GM18907 (cell line): ENCODE measurements at regions not wholly inside any gene's neighbourhood (a gene's known extent, or its start where the extent isn't known, plus 50 kb on each side); places are given as distances from the start of the nearest gene placed in this dataset.
"Not testable (repeated sequence)": the region's sequence is repeated elsewhere in the genome, so short reads cannot be mapped to it uniquely, and the experiment has no call there.

ENCODE experiments used
- ATAC-seq: cut with Tn5 transposase; IDR thresholded peaks from one replicate; pipeline ENCODE4 v1.9.1; 2021; ENCODE audit warnings: mild to moderate bottlenecking, moderate library complexity; ENCODE audit not compliant: unreplicated experiment

DNA sequence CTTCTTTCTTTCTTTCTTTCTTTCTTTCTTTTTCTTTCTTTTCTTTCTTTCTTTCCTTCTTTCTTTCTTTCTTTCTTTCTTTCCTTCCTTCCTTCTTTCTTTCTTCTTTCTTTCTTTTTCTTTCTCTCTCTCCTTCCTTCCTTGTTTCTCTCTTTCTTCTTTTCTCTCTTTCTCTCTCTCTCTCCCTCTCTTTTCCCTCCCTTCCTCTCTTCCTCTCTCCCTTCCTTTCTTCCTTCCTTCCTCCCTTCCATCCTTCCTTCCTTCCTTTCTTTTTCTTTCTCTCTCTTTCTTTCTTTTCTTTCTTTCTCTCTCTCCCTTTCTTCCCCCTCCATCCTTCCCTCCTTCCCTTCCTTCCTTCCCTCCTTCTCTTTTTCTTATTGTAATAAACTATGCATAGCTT is 105.5 kb downstream of the ZBTB18 start:
- ATAC-seq = not testable (repeated sequence)

DNA sequence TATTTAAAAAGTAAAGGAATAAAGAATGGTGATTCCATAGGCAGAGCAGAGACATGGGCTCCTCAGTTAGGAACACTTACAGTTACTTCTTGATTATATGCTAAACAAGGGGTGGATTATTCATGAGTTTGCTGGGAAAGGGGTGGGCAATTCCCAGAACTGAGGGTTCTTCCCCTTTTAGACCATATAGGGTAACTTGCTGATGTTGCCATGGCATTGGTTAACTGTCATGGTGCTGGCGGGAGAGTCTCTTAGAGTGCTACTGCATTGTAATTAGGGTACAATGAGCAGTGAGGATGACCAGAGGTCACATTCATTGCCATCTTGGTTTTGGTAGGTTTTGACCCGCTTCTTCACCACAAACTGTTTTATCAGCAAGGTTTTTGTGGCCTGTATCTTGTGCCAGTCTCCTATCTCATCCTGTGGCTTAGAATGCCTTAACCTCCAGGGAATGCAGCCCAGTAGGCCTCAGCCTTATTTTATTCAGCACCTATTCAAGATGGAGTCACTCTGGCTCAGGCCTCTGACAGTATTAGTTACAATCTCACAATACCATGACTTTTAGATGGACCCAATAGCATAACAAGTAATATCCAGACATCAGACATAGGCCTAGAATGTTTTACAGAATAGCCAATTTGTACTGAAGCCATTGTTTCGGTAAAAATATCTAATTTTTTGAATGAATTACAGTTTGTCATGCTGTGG is 106.8 kb downstream of the ZBTB18 start:
- ATAC-seq = no peak

DNA sequence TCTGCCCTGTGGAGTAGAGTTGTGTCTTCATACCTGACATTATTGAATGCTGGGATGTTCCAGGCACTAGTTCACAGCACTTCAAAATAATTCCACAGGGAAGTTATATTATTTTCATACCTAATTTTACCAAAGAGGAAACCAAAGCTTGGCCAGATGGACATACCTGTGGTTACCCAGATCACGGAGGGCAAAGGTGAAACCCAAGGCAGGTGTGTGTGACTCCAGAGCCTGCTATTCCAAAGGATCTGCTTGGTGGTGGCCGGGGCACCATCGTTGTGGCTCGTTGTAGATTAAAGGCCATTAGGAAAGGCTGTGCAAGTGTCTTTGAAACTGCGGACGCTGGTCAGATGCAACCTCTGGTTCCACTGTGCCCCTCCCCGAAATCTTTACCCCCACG is 108.6 kb downstream of the ZBTB18 start:
- ATAC-seq = no peak

DNA sequence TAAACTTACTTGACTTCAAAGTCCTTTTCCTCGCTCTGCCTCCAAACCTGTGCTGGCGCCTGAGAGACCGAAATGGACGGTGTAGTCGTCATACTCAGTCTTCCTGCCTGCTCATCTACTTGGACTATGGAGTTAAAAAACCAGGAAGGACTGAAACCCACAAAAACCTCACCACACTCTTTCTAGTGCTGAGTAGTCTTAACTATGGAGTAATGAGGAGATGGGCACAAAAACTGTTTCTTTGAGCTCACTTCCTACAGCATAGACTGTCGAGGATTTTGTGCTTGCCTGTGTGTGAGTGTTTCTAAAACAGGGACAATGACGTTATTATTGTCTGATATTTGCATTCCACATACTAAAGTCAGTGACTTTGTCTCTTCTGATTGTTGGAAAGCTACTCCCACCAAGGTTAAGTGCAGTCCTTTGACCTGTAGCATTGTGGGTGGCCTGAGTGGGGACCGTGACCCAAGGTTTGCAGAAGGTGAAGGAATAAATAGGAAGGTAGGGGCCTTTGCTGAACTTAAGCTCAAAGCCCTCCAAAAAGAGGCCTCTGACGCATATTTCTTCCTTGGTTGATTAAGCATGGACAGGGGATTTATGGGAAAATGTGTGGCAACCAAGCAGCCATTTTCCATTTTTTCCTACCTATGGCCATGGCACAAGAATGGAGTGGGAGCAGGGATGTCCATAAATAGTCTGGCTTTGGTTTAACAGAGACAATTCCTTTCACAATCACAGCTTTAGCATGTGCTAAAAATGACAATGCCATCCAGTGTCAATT is 109.6 kb downstream of the ZBTB18 start:
- ATAC-seq = no peak

DNA sequence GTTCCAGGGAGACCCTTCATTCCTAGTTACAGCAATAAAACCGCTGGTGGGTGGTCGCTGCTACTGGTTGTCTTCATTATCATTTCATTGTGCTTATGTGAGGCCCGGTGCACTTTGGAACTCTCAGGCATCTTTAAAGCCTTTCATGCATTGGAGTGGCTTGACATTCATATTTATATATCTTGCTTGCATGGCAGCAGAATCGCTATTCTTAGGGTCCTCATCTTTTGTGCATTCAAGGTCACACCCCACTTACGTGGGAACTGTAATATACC is 110.1 kb downstream of the ZBTB18 start:
- ATAC-seq = no peak

DNA sequence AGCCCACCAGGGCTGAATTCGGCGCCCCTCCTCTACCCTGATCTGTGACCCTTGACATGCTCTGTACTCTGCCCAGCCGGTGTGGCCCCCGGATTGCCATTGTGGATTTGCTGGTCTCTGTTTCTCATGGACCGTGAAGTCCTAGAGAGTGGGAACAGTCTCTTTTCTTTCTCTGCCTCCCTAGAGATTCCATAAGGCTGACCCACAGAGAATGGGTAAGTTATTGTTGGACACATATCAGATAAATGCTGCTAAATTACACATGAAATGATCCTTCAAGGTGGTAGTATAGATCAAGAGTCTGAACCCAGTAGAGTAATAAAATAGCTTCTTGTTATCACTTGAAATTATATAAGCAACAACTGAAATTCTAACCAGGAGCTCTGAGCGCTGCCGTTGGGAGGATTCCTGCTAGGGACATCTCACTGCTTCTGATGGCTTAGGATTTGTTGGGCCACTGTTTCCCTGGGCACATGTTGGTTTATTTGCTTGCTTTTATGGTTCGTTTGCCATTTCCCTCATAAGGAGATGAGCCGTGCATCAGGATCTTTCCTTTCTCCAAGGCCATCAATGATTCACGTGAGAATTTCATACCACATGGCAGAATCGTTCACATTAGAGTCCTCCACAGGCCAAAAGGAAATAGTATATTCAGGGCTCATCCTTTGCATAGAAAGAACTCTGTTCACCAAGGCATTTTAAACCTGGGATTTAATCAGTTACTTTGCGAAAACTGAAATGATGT is 111.9 kb downstream of the ZBTB18 start:
- no peak for ATAC-seq

DNA sequence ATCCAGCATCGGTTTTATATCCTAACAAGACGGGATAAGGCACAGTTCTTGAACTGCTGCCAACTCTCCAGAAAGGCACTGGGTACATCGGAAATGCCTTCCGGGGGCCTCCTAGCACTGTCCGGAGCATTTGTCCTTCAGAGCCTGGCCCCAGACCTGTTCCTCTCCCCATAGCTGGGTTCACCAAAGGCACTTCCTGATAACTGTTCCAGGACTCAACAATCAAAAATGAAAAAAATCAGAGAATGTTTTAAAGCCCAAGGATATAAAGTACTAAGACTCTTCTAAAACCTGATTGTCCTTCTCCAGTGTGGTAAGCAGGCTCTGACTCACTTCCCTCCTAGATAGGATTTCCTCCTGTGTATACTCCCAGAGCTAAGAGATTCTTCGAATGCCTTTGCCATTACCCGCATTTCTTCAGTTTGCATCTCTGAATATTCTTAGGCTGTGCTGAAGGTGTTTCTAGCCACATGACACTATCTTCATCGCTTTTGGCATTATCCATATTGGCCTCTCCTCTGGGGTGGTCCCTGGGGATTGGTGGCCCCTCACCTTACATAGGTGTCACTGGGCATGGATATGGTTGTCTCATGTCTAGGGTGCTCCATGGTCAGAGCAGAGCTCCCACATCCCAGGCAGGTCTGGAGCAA is 112.9 kb downstream of the ZBTB18 start:
- no peak for ATAC-seq

DNA sequence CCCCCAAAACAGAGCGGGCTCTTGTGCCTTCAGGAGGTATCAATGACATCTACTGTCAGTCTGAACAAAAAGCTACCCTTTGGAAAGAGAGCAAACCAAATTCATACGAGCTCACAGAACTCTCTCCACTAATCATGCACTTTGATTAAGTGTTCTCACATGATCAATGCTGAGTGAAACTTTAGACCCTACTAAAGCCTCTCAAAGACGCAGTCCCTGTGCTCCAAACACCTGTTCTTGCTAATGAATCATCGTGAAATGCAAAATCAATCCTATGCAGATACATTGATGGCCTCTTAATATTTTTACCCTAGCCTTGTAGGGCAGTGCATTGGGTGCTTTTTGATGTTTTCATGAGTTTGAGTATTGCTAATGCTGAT is 113.4 kb downstream of the ZBTB18 start:
- ATAC-seq = no peak

DNA sequence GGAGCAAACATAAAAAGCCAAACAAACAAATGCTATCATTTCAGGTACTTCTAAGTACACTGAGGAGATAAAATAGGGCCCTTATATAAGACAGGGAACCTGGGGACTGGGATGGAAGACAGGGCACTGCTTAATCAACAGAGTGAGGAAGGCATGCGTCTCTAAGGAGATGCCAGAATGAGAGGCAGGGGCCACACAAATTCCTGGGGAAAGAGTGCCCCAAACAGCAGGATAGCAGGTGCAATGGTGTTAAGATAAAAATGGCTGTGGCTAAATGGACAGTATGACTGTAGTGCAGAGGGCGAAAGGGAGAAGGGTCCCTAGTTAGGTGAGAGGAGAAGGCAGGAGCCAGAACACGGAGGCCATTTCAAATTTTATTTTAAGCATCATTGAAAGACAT is 113.9 kb downstream of the ZBTB18 start:
- no peak for ATAC-seq

DNA sequence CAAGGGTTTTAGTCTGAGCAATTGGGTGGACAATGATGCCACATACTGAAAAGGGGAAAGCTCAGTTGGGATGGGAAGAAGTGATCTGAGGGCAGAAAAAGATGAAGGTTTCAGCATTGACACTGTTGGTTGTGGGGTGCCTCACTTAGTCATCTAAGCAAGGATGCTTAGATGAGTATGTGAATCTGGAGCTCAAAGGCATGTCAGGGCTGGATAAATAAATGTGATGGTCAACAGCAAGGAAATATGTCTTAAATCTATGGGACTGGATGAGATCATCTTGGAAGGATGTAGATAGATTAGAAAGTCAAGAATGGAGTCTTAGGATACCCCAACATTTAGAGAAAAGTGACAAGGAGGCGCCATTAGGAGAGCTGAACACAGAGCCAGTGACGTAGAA is 114.6 kb downstream of the ZBTB18 start:
- ATAC-seq = no peak

DNA sequence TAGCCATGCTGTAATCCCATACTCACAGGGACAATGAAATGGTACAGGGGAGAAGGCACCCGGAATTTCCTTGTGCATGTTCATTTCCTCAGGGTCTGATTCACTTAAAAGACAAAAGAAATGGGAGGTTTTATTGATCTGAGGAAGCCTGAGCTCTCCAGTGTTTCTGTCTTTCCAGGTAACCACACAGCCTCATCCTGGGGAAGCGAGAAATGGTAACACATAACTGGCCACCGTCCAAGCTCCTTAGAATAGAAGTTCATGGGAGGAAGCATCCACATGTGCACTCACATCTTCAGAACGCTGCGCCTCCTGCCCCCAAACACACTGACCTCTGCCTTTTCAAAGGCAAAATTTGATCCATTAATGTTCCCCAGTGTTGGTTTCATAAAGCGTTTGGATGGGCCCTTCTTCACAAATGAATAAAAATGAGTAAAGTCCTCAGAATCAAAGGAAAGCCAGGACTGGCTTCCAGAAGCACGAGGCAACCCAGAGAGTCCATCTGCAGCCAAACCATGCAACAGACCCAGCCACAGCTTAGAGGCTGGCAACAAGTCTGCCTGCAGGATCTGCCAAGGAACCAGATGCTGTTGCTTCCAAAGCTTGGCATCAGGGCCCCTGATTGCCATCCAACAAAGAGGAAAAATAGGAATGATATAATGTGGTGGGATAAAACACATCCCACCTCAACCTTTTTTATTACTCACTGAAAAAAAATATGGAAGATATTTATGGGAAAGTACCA is 120.3 kb downstream of the ZBTB18 start:
- no peak for ATAC-seq

DNA sequence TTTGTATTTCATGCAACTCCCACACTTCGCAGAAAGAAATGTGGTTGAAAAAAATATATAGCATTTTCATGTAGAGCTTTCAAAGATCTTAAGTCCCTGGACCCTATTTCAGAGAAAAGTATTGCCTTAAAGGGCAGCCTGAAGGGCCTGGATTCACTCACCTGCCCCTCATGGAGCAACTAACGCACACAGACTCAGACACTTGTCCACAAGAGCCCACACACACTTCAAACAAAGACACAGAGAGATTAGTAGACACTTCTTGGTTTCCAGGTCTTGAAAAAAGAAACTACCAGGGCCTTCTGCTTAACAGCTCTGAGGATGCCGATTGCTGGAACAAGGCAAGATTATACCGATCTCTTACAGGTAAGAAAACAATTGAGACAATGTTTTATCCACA is 122.2 kb downstream of the ZBTB18 start:
- no peak for ATAC-seq

DNA sequence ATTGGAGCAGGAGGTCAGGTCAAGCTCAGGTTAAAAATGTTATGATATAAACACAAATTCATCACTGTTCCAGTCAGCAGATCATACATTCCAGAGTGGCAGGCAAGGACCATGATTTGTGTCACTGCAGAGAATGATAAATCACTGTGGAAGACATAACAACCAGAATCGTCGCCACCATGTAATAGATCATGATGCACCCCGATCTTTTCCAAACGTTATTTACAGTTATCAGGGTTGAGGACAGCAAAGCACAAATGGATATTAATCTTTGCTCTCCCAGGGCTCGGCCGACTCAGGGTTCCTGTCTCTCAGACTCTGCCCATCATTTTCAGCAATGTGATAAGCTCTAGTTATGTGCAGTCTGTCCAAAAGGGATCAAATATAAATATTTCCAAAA is 122.7 kb downstream of the ZBTB18 start:
- no peak for ATAC-seq

DNA sequence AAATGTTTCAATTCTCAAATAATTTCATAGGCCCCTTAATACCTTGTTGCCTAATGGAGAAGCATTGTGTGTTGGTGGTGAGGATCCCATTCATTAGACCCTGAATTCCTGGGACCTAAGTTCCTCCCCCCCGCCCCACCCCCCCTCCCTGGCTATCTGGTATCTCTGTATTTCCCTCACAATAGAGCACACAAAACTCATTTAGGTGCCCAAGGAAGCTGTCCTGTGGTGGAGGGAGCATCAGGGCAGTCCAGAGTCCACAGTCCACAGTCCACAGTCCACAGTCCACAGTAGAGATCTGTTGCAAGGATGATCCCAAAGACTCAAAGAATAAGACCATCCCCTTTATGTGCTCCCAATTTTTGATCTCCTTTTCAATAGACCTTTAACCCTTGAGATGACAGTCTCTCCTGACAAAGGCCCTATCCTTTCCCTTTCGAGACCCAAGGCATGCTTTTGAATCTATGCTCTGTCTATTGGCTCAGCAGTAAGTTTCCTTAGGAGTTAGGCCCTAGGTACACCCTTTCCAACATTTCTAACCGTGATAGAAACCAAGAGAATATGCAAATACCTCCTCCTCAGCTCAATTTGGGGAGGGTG is 123.9 kb downstream of the ZBTB18 start:
- ATAC-seq = no peak

DNA sequence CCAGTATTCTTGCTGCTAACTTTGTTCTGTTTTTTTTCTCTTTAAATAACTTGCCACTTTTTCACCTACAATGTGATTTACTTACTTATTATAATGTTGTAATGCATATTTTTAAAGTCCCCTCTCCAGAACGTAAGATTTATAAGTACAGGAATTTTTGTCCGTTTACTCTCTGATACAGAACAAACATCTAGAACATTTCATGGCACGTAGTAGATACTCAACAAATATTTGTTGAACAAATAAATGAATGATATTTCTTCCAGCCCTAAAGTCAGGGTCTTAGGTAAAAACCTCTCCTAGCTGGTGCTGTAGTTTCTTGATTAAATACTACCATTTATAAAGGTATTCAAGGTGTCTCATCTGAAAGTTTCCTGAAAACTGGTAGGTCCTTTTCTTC is 125.1 kb downstream of the ZBTB18 start:
- ATAC-seq = no peak

DNA sequence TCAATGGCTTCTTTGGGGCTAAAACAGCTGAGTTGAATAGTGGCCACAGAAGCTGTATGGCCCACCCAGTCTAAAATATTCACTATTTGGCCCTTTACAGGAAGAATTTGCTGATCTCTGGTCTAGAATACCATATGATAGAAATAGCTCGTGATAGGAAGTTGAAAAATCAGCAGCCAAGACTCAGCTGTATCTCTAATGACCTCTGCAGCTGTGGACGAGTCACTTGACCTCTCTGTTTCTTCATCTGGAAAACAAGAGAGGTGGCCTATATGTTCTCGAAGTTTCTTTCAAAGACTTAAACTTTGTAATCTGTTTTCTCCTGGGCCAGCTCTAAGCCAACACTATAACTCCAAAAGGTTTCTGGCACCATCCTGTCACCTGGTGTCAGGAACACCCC is 129.2 kb downstream of the ZBTB18 start:
- no peak for ATAC-seq

DNA sequence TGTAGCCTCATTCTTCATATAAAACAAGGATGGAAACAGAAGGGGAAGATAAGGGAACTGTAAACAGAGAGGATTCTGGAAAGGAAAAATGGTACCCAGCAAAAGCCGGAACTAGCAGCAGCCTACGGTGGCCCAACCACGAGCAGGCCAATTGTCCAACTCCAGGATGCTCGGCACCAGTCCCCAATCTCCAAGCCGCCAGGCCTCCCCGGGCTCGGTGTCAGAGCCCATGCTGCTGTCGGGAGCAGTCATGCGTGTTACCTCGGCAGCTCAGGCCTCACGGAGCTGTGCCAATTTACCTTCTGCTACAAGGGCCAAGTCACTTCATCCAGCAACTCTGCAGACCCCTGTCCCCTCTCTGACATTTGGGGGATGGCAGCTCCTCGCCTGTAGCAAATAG is 130.8 kb downstream of the ZBTB18 start:
- no peak for ATAC-seq

DNA sequence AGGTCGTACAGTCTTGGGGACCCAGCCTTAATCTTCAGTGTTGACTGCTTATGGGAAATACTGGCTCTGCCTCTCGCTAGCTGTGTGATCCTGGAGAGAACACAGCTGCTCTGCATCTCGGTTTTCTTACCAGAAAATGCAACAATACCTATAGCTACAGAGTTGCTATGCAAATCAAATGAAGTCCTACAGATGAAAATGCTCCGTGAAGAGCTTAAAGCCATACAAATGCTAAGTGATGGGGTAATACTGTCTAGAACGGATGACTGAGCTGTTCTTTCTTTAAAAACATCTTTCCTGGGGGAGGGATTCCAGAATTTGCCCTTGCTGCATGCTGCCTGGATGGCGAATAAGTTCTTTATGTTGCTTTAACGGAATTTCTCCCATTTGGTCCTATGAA is 132.0 kb downstream of the ZBTB18 start:
- no peak for ATAC-seq

DNA sequence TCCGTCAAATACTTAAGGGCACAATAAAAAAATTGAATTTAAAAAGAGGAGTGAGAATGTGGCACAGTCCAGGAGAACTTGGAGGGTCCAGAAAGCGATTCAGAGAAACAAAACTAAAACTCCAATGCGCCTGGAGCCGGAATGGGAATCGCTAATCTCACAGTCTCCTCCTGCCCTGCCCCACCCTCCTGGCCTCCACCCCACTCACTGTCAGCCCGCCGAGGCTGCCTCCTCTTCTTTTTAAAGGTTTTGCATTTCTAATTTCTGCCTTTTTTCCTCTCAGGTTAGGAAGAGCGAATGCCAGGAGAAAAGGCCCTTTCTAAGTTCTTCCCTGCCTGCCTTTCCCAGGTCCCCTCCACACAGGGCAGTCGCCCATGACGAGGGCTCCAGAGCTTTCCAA is 135.3 kb downstream of the ZBTB18 start:
- no peak for ATAC-seq

DNA sequence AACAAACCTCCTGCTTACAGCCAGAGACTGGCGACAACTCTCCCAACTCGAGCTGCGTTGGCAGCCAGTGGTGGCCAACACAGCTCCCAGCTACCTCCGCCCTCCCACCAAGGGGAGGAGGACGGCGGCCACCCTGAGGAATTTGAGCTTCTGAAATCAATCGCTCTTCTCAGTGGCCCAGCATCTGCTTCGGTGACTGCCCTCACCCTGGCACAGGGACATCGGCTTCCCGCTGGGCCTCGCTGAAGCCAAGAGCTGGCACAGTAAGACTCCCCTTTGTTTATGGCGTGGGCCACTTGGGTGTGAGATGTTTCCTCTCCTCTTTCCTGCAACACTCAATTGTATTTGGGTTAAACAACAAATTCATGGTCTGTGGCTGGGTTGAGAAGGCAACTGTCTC is 136.2 kb downstream of the ZBTB18 start:
- no peak for ATAC-seq

DNA sequence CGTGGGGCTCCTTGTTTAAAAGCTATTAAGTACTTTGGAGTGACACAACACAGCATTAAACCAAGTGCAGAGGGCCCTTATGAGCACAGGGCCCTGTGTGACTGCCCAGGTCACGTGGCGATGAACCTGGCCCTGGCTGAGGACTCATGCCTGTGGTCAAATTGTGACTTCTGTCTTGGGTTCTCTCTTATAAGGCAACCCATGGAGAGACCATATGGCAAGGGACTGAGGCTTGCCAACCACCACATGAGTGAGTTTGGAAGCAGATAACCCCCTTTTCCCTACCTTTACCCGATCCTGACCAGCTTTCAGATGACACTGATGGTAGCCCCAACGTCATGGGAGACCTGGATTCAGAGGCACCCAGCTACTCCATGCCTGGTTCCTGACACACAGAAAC is 140.5 kb downstream of the ZBTB18 start:
- no peak for ATAC-seq
